HCT116 (cell line): ENCODE measurements at regions not wholly inside any gene's neighbourhood (a gene's known extent, or its start where the extent isn't known, plus 50 kb on each side); places are given as distances from the start of the nearest gene placed in this dataset.
"Not testable (repeated sequence)": the region's sequence is repeated elsewhere in the genome, so short reads cannot be mapped to it uniquely, and the experiment has no call there.

Experiments used
- ATAC-seq: fragments of 200-7000 bp; cut with Tn5 transposase; 2 replicates; pipeline ENCODE4 v1.9.1; 2020; ENCODE audit warnings: mild to moderate bottlenecking, moderate library complexity
- BruUV-seq: library from RNA; stranded (reverse); fragments of 400-500 nt; replicated peaks from 2 replicates; lab custom pipeline; 2021; lab: Mats Ljungman, UMichigan
- CTCF ChIA-PET: fragments of 300-600 bp; sonication (Branson Sonifier 250); formaldehyde crosslinking; loops from one replicate; lab custom pipeline; 2021; ENCODE audit warnings: antibody characterized with exemption; lab: Charles Lee
- POLR2A ChIA-PET: fragments of 300-600, 350-600 bp; sonication (Branson Sonifier 250); formaldehyde crosslinking; loops from one replicate; lab custom pipeline; 2021; ENCODE audit warnings: antibody characterized with exemption; lab: Charles Lee
- RAD21 ChIA-PET, 2 experiments: fragments of 300-600 bp; sonication (Branson Sonifier 250); formaldehyde crosslinking; loops; one replicate each; lab custom pipeline; 2023; ENCODE audit warnings: low total read pairs in 2 of 2; ENCODE audit not compliant: uncharacterized antibody in 2 of 2, unreplicated experiment in 2 of 2, low non-redundant PET in 1 of 2; lab: Charles Lee
- DNase-seq: peaks from one replicate; pipeline ENCODE4 v3.0.0-alpha.2; 2010; ENCODE audit warnings: low read depth, low spot score
- H2AFZ ChIP-seq: fragments of 200-600 bp; shearing (Covaris generic), sonication (generic); 2 replicates; pipeline ENCODE4 v1.6.1; 2017; ENCODE audit warnings: low read depth, mixed run types, mixed read lengths, antibody characterized with exemption, low read length; ENCODE audit not compliant: poor library complexity, severe bottlenecking
- H3K27ac ChIP-seq: 2 replicates; pipeline ENCODE4 v1.5.1; 2012; ENCODE audit warnings: low read depth, low read length
- H3K27me3 ChIP-seq: fragments of 200-600 bp; sonication (generic); 2 replicates; pipeline ENCODE4 v1.6.1; 2016; ENCODE audit warnings: mixed run types, low read length, mixed read lengths; ENCODE audit not compliant: insufficient read depth
- H3K36me3 ChIP-seq, 2 experiments: fragments of 200-500 bp in 1 of 2; fragments of 200-600 bp in 1 of 2; sonication (Bioruptor generic) in 1 of 2; sonication (generic) in 1 of 2; 2 replicates each; pipeline versions ENCODE4 v1.5.1 to v1.6.1; 2014 to 2016; ENCODE audit warnings: low read length in 2 of 2, inconsistent platforms in 1 of 2, mixed read lengths in 1 of 2, mixed run types in 1 of 2; ENCODE audit not compliant: insufficient read depth in 2 of 2, control insufficient read depth in 1 of 2
- H3K4me1 ChIP-seq, 2 experiments: fragments of 200-600 bp in 1 of 2; sonication (generic) in 1 of 2; 2 replicates each; pipeline versions ENCODE4 v1.5.1 to v1.6.1; 2012 to 2017; ENCODE audit warnings: low read length in 2 of 2, inconsistent platforms in 1 of 2, mild to moderate bottlenecking in 1 of 2, mixed read lengths in 1 of 2, mixed run types in 1 of 2, moderate library complexity in 1 of 2; ENCODE audit not compliant: insufficient read depth in 2 of 2, control insufficient read depth in 1 of 2
- H3K4me2 ChIP-seq: fragments of 200-600 bp; sonication (generic); 2 replicates; pipeline ENCODE4 v1.6.1; 2017; ENCODE audit warnings: mixed run types, low read length, mixed read lengths
- H3K4me3 ChIP-seq, 2 experiments: fragments of 200-600 bp in 1 of 2; sonication (generic) in 1 of 2; replicated peaks in 1 of 2; 2 replicates each; pipeline ENCODE4 v1.5.1; 2011 to 2016; ENCODE audit warnings: low read length in 2 of 2, control low read depth in 1 of 2, low read depth in 1 of 2, mild to moderate bottlenecking in 1 of 2, mixed read lengths in 1 of 2, mixed run types in 1 of 2
- H3K79me2 ChIP-seq: fragments of 200-600 bp; sonication (generic); 2 replicates; pipeline ENCODE4 v1.6.1; 2017; ENCODE audit warnings: mild to moderate bottlenecking, mixed run types, low read length, moderate library complexity, mixed read lengths; ENCODE audit not compliant: insufficient read depth
- H3K9ac ChIP-seq: fragments of 200-600 bp; sonication (generic); 2 replicates; pipeline ENCODE4 v1.6.1; 2016; ENCODE audit warnings: low read length, mixed read lengths
- H3K9me2 ChIP-seq: fragments of 200-600 bp; sonication (generic), shearing (Covaris generic); 2 replicates; pipeline ENCODE4 v1.6.1; 2017; ENCODE audit warnings: mixed run types, mild to moderate bottlenecking, moderate library complexity; ENCODE audit not compliant: insufficient read depth
- H3K9me3 ChIP-seq, 2 experiments: fragments of 200-500 bp in 1 of 2; fragments of 200-600 bp in 1 of 2; sonication (Bioruptor generic) in 1 of 2; sonication (generic) in 1 of 2; 2 replicates each; pipeline ENCODE4 v1.6.1; 2014 to 2017; ENCODE audit warnings: low read length in 2 of 2, mixed read lengths in 2 of 2, inconsistent platforms in 1 of 2, low read depth in 1 of 2, mild to moderate bottlenecking in 1 of 2, mixed run types in 1 of 2, moderate library complexity in 1 of 2; ENCODE audit not compliant: control insufficient read depth in 1 of 2, insufficient read depth in 1 of 2
- H4K20me1 ChIP-seq: fragments of 200-600 bp; sonication (generic), shearing (Covaris generic); 2 replicates; pipeline ENCODE4 v1.6.1; 2017; ENCODE audit warnings: mixed run types, mild to moderate bottlenecking, moderate library complexity; ENCODE audit not compliant: insufficient read depth
- EZH2phosphoT487 ChIP-seq: fragments of 200-600 bp; IDR thresholded peaks from 2 replicates; pipeline ENCODE4 v1.6.1; 2018; ENCODE audit warnings: antibody characterized with exemption, borderline replicate concordance
- ZBTB33 ChIP-seq: IDR thresholded peaks from 2 replicates; pipeline ENCODE4 v1.6.1; 2011; ENCODE audit warnings: mild to moderate bottlenecking, low read length, moderate library complexity; ENCODE audit not compliant: insufficient replicate concordance; ENCODE audit errors: extremely low read depth
- intact Hi-C: fragments of 100-400 bp; cut with micrococcal nuclease; formaldehyde crosslinking; loops from 2 replicates; pipeline ENCODE4 v1.10.0; 2022

- RAD21 ChIA-PET: no interaction called here
- BruUV-seq: no TSS peak
- Histone ChIP-seq H3K27ac (no peak overlapping the region), H3K4me2 (no peak overlapping the region), H3K27me3 (no peaks in the 10 kb centered on the region), H3K4me1 (no peaks in the 10 kb centered on the region)
- CTCF ChIA-PET: no interaction called here
- ATAC-seq: no peak
- TF ChIP-seq ZBTB33: no peak
- TF ChIP-seq EZH2phosphoT487: no peak
- TF ChIP-seq, all 23 proteins: peak for 0
- Histone ChIP-seq H3K9ac (no peak overlapping the region), H3K9me3 (no peaks in the 10 kb centered on the region), H3K9me2 (no peaks in the 10 kb centered on the region), H4K20me1 (no peaks in the 10 kb centered on the region), H3K4me3 (no peak overlapping the region), H3K79me2 (no peaks in the 10 kb centered on the region), H2AFZ (no peak overlapping the region), H3K36me3 (no peaks in the 10 kb centered on the region)
- intact Hi-C loops: no loop called here
- POLR2A ChIA-PET: no interaction called here
- DNase-seq: no peak
These were observed 128.4 kb upstream of the PHYHIPL start for GRCh38 chr10:59047957-59048618.

DNA sequence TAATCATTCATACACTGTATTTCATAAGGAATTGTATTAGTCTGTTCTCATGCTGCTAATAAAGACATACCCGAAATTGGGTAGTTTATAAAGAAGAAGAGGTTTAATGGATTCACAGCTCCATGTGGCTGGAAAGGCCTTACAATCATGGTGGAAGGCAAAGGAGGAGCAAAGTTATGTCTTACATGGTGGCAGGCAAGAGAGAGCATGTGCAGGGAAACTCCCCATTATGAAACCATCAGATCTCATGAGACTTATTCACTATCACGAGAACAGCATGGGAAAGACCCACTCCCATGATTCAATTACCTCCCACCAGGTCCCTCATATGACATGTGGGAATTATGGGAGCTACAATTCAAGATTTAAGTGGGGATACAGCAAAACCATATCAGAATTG is 122.9 kb upstream of the PHYHIPL start:
- POLR2A ChIA-PET, H3K27ac ChIP-seq, H3K9ac ChIP-seq, RAD21 ChIA-PET, H3K9me3 ChIP-seq, ATAC-seq, H3K79me2 ChIP-seq, DNase-seq, intact Hi-C loops, H3K4me2 ChIP-seq, H3K4me1 ChIP-seq, H4K20me1 ChIP-seq, BruUV-seq, H3K4me3 ChIP-seq, H2AFZ ChIP-seq, H3K9me2 ChIP-seq, H3K36me3 ChIP-seq, CTCF ChIA-PET, H3K27me3 ChIP-seq: not testable (repeated sequence)
